GM19468 (cell line): ENCODE measurements at regions not wholly inside any gene's neighbourhood (a gene's known extent, or its start where the extent isn't known, plus 50 kb on each side); places are given as distances from the start of the nearest gene placed in this dataset.

ENCODE experiments used
- ATAC-seq: cut with Tn5 transposase; IDR thresholded peaks from one replicate; pipeline ENCODE4 v1.9.1; 2021; ENCODE audit warnings: mild to moderate bottlenecking, moderate library complexity, moderate number of reproducible peaks; ENCODE audit not compliant: unreplicated experiment; ENCODE audit errors: extremely low read depth

GRCh38 chr6:91420243-91420642 is 833.4 kb upstream of the MAP3K7 start:
- ATAC-seq: no peak

- ATAC-seq: no peak
These were observed 828.2 kb upstream of the MAP3K7 start for GRCh38 chr6:91415031-91415605.

GRCh38 chr6:91412532-91412931 is 825.7 kb upstream of the MAP3K7 start:
- ATAC-seq: no peak

DNA sequence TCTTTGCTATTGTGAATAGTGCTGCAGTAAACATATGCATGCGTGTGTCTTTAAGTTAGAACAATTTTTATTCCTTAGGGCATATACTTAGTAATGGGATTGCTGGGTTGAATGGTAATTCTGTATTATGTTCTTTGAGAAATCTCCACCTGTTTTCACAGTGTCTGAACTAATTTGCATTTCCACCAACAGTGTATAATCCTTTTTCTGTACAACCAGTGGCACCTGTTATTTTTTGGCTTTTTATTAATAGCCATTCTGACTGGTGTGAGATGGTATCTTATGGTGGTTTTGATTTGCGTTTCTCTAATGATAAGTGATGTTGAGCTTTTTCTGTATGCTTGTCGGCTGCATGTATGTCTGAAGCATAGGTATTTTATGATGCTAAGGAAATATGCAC is 820.8 kb upstream of the MAP3K7 start:
- ATAC-seq: no peak

DNA sequence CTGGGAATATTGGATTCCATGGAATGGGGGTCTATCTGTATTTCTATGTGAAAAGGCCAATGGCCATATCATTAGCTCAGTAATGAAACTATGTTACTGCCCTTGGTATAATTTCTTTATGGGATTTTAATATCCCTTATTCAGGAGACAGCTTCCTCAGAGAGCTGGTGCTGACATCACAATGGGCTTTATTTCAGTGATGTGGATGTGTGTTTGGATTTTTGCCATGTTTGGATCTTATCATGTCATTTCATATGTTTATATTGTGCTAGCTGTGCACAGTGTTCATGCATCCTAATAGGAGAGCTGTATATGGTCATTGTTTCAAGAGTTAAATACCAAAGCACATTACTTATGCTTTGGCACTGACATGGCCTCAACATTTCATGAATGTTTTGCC is 806.1 kb upstream of the MAP3K7 start:
- ATAC-seq: no peak

DNA sequence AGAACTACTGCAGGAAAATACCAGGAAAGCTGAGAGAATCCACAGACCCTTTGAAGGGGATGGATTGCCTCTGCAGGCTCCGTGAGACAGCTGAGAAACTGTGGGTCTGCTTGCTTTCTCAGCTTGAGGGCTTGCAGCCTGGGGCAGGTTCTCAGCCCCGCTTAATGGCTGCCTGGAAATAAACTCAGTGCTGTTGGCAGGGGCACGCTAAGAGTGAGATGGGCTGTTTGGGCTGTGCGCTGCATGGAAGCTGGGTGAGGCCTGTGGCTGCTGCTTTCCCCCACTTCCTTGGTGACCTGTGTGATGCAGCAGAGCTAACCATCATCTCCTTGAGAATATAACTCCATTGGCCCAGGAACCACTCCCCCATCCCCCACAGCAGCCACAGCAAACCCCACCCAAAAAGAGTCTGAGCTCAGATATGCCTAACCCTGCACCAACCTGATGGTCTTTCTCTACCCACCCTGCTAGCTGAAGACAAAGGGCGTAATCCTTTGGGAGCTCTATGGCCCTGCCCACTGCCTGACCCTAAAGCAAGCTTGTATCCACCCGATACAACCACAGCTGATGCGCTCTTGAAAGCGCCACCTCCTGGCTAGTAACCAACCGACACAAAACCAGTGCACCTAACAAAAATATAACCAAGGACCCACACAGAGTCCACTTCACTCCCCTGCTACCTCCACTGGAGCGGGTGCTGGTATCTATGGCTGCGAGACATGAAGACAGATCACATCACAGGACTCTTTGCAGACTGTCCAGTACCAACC is 800.6 kb upstream of the MAP3K7 start:
- no peak for ATAC-seq

DNA sequence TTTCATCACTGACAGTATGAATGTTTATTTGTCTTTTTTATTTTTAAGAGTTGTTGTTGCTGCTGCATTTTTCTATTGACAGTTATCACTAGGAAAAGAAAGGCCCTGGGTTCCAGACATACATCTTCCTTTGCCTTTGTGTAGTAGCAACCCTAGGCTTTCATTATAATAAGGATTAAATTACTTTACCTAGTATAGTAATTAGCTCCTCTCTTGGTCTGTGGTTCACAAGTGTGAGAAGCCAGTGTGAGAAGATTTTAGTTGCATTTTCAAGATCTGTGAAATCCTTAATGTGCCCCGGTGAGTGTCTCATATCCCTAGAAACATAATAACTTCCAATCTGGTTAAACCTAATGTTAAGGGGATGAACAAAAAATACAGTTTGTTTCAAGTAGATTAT is 799.3 kb upstream of the MAP3K7 start:
- no peak for ATAC-seq

DNA sequence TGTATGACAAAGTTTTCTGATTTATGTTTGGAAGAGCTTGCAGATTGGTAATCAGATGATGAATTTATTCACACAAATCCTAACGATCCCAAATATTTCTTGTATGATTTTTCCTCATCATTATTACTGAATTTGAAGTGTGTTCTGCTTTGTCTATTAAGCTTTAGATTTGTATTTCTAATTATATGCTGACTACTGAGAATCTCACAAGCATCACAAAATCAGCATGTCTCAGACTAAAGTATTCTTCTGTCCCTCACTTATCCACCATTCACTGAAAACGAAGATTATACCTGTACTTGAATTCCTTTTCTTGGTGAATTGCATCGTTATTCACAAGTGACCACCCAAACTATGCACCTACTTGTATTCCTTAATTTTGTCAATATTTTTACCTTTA is 796.3 kb upstream of the MAP3K7 start:
- no peak for ATAC-seq

DNA sequence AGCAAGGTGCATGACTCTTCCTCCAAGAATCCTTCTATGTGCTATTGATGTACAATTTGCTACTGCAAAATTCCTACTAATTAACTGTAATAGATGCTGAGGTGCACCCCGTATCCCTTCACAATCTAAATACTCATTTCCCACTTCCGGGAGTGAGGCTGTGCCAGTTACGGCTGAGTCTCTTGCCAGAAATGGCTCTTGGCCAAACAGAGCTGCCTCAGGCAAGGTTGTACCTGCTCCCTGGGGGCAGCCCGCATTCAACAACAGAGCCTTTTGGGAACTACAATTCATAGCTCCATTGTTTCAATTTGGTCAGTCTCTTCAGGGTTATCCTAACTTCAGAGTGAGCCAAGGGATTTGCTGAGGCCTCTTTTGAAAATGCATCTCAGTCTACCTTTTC is 789.8 kb upstream of the MAP3K7 start:
- no peak for ATAC-seq

GRCh38 chr6:91366781-91367180 is 779.9 kb upstream of the MAP3K7 start:
- ATAC-seq: no peak

GRCh38 chr6:91358986-91359385 is 772.1 kb upstream of the MAP3K7 start:
- ATAC-seq: no peak

DNA sequence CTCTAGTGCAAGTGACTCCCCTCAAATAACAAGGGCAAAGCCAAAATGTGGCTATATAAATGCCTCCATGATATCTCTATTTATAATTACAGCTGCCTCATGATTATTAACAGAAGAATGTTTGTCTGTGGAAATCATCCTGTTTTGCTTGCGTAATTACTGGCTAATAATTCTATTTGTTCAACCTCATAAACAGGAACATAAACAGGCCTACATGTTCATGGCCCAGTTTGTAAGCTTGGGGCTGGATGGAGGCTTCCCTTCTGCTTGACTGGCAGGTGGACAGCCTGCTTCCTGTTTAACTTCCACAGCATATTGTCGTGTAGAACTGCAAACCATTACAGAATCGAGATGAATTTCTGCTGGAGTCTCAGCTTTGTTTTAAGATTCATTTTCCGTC is 766.0 kb upstream of the MAP3K7 start:
- ATAC-seq: no peak

- no peak for ATAC-seq
These were observed 765.4 kb upstream of the MAP3K7 start for GRCh38 chr6:91352321-91352720.

- no peak for ATAC-seq
These were observed 763.5 kb upstream of the MAP3K7 start for GRCh38 chr6:91350146-91350908.

- ATAC-seq: no peak
These were observed 754.6 kb upstream of the MAP3K7 start for GRCh38 chr6:91341473-91341872.

GRCh38 chr6:91340896-91341395 is 754.1 kb upstream of the MAP3K7 start:
- ATAC-seq: no peak

DNA sequence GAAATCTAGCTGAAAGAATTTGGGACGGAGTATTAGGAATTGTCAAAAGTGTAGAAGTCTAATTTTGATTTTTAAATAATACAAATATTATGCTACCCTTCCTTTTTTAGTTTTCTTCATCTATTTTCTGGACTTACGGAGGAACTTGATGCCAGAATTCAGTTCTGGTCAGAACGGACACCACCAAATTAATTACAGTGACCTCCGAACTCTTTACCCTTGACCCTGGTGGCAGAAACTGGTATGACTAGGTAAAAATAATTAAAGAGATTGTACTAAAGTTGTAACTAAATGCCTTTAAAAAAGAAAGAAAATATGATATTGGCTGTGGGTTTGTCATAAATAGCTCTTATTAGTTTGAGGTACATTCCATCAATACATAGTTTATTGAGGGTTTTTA is 751.1 kb upstream of the MAP3K7 start:
- no peak for ATAC-seq

- no peak for ATAC-seq
These were observed 744.0 kb upstream of the MAP3K7 start for GRCh38 chr6:91330896-91331295.

- no peak for ATAC-seq
These were observed 741.4 kb upstream of the MAP3K7 start for GRCh38 chr6:91328241-91328640.

DNA sequence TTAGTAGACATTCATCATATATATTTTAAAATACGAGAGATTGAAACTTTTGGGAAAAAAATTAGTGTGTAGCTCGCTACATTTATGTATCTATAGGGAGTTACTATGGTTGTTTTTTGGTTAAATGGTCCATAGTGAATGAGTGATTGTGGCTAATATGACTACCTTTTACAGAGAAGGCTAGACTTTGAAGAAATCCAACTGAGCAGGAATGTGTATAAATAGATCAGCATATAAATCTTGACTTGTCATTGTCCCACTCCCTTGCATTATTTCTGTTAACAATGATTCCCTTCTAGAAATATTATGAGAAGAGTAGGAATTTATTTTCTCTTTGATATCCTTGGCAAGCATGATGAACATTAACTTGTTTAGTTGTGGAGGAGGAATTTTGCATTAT is 737.8 kb upstream of the MAP3K7 start:
- no peak for ATAC-seq

GRCh38 chr6:91317984-91318383 is 731.1 kb upstream of the MAP3K7 start:
- ATAC-seq: no peak
